AG08395 (cell line): ENCODE measurements at regions not wholly inside any gene's neighbourhood (a gene's known extent, or its start where the extent isn't known, plus 50 kb on each side); places are given as distances from the start of the nearest gene placed in this dataset.

Experiments
- DNase-seq: peaks from one replicate; pipeline ENCODE4 v3.0.0; 2012; ENCODE audit warnings: mixed read lengths, low spot score

GRCh38 chr1:62370594-62370993, 51.4 kb upstream of the KANK4 start:
- no peak for DNase-seq

DNA sequence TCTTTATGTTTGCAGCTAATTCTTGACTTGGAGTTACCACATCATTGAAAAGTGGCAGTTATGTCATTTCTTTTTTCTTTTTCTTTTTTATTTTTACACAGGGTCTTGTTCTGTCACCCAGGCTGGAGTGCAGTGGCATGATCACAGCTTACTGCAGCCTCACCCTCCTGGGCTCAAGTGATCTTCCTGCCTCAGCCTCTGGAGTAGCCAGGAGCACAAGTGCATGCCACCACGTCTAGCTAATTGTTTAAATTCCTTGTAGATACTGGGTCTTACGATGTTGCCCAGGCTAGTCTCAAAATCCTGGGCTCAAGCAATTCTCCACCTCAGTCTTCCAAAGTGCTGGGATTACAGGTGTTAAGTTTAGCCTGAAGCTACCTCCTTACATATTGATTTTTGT, 52.1 kb upstream of the KANK4 start:
- DNase-seq = no peak

DNA sequence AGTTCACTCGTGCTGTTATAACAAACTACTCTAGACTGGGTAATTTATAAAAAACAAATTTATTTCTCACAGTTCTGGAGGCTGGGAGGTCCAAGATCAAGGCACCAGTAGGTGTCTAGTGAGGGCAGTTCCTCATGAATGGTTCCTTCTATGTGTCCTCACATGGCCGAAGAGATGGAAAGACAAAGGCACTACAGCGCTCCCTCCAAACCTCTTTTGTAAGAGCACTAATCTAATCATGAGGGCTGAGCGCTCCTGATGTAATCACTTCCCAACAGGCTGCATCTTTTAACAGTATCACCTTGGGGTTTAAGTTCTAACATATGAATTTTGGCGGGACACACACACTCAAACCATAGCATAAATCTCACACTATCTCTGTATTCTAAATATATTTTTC, 54.0 kb upstream of the KANK4 start:
- DNase-seq = no peak

DNA sequence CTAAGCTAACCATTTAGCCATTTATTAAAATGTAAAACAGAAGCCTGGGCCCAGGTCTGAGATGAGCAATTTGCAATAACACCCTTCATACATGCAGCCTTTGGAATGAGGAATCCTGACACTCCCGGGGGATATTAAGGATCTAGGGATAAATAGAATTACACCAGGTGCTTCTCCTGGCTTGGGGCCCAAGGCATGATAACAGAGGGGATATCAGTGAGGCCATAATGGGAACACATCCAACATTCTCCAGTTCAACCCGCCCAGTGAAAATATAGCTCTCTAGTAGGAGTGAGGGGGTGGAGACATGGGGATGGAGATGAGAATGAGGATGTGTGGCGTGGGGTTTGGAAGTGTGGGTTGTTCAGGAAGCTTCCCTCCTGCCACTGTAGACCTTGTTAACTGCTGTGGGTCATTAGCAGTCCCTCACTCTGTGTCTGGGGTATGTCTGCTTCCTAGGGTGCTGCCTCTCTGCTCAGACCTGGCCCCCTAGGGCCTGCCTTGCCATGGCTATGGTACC, 57.9 kb upstream of the KANK4 start:
- DNase-seq = no peak

GRCh38 chr1:62380181-62380580, 56.7 kb upstream of the USP1 start:
- no peak for DNase-seq

GRCh38 chr1:62381831-62382657, 54.8 kb upstream of the USP1 start:
- no peak for DNase-seq

DNA sequence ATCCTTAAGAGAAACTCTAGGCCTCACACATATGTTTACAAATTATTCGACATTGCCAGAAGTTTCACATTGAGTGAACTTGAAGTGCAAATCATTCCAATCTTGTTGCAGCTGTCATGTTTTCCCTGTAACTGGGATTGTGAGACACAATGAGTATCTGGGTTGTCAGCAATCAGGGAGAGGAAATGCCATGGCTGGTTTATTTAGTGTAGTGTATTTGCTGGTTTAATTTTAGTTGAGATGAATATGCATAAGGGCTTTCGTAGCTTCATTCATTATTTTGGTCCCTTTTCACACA, 54.2 kb upstream of the USP1 start:
- no peak for DNase-seq

DNA sequence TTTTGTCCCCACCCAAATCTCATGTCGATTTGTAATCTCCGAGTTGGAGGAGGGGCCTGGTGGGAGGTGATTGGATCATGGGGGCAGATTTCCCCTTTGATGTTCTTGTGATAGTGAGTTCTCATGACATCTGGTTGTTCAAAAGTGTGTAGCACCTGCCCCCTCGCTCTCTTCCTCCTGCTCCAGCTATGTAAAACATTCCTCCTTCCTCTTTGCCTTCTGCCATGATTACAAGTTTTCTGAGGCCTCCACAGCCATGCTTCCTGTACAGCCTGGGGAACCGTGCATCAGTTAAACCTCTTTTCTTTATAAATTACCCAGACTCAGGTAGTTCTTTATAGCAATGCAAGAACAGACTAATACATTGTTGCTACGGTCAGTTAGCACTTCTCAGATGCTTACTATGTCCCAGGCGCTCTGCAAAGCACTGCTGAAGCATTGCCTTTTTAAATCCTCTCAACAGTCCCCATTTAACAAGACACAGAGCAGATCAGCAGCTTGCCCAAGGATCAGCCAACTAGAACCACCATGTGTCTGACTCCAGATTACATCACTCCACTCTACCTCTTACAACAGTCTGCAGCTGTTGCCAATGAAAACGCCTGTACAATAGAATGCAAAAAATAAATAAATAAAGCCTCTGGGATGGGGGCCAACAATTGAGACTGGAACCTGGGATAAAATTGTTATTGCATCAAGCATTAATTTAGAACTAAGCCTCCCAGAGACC, 52.4 kb upstream of the USP1 start:
- peak; percentile 90 for DNase-seq

GRCh38 chr1:62385923-62386322, 50.9 kb upstream of the USP1 start:
- DNase-seq = no peak

GRCh38 chr1:62386351-62387121, 50.3 kb upstream of the USP1 start:
- no peak for DNase-seq
